Uterus (tissue), 2 donors: ENCODE measurements at regions not wholly inside any gene's neighbourhood (a gene's known extent, or its start where the extent isn't known, plus 50 kb on each side); places are given as distances from the start of the nearest gene placed in this dataset.

ENCODE experiments used
- POLR2A ChIP-seq, 2 donors: fragments of 450-650 bp; IDR thresholded peaks; one replicate each; pipeline ENCODE4 v1.6.1; 2016; ENCODE audit warnings: antibody characterized with exemption in 2 of 2, mild to moderate bottlenecking in 1 of 2, moderate library complexity in 1 of 2
- TF ChIP-seq, protein P1 (sequence below), 4 experiments: fragments of 200-600 bp in 2 of 4; fragments of 450-650 bp in 2 of 4; sonication (generic) in 2 of 4; IDR thresholded peaks; one replicate each; pipeline ENCODE4 v1.5.1; 2016 to 2019; ENCODE audit warnings: antibody characterized with exemption in 4 of 4, mild to moderate bottlenecking in 2 of 4, moderate library complexity in 1 of 4

GRCh38 chr12:92467886-92468285 is 234.9 kb upstream of the PLEKHG7 start:
- TF ChIP-seq, protein P1, sequence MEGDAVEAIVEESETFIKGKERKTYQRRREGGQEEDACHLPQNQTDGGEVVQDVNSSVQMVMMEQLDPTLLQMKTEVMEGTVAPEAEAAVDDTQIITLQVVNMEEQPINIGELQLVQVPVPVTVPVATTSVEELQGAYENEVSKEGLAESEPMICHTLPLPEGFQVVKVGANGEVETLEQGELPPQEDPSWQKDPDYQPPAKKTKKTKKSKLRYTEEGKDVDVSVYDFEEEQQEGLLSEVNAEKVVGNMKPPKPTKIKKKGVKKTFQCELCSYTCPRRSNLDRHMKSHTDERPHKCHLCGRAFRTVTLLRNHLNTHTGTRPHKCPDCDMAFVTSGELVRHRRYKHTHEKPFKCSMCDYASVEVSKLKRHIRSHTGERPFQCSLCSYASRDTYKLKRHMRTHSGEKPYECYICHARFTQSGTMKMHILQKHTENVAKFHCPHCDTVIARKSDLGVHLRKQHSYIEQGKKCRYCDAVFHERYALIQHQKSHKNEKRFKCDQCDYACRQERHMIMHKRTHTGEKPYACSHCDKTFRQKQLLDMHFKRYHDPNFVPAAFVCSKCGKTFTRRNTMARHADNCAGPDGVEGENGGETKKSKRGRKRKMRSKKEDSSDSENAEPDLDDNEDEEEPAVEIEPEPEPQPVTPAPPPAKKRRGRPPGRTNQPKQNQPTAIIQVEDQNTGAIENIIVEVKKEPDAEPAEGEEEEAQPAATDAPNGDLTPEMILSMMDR (IDR thresholded peaks at IDR 0.05), result no peak
- no peak for TF ChIP-seq POLR2A (IDR thresholded peaks at IDR 0.05)
